Body of pancreas (tissue), 4 donors: ENCODE measurements at regions not wholly inside any gene's neighbourhood (a gene's known extent, or its start where the extent isn't known, plus 50 kb on each side); places are given as distances from the start of the nearest gene placed in this dataset.

Experiments
- ATAC-seq: fragments of 150-250 bp; one replicate; pipeline ENCODE4 v1.9.1; 2016
- DNase-seq, 4 donors: peaks; one replicate each; pipeline ENCODE4 v3.0.0-alpha.2; 2019
- H3K27ac ChIP-seq, 4 donors: fragments of 200-600 bp; sonication (generic); 1 replicate in 3 of 4; 2 replicates in 1 of 4; pipeline versions ENCODE4 v1.5.1 to v1.6.1; 2016 to 2019; ENCODE audit warnings: mild to moderate bottlenecking in 1 of 4, mixed read lengths in 1 of 4, moderate library complexity in 1 of 4
- H3K27me3 ChIP-seq, 2 donors: fragments of 200-600 bp; sonication (generic); one replicate each; pipeline ENCODE4 v1.6.0; 2016; ENCODE audit warnings: mild to moderate bottlenecking in 1 of 2
- H3K36me3 ChIP-seq, 2 donors: fragments of 200-600 bp; sonication (generic); replicated peaks in 1 of 2; 2 replicates each; pipeline ENCODE4 v1.5.1; 2016; ENCODE audit warnings: low read depth in 2 of 2; ENCODE audit not compliant: insufficient read depth in 1 of 2
- H3K4me1 ChIP-seq: fragments of 200-600 bp; sonication (generic); one replicate; pipeline ENCODE4 v1.6.0; 2016
- H3K4me3 ChIP-seq, 2 donors: fragments of 200-600 bp; sonication (generic); 1 replicate in 1 of 2; 2 replicates in 1 of 2; pipeline ENCODE4 v1.5.1; 2016 to 2019
- H3K9me3 ChIP-seq, 3 donors: fragments of 200-600 bp; sonication (generic); 1 replicate in 2 of 3; 2 replicates in 1 of 3; pipeline ENCODE4 v1.5.1; 2016
- POLR2A ChIP-seq, 3 donors: fragments of 450-650 bp; IDR thresholded peaks; one replicate each; pipeline ENCODE4 v1.6.1; 2016; ENCODE audit warnings: antibody characterized with exemption in 3 of 3, mild to moderate bottlenecking in 2 of 3
- WGBS, 2 donors: methylation state at CpG; one replicate each; pipeline ENCODE4 v1.1.5; 2017; 5-methylcytosine and 5-hydroxymethylcytosine counted together
- intact Hi-C: fragments of 100-400 bp; cut with DNase I; formaldehyde crosslinking; loops from one replicate; pipeline ENCODE4 v1.15.1; 2023
- TF ChIP-seq, protein P1 (sequence below), 7 experiments: fragments of 450-650 bp in 4 of 7; fragments of 200-600 bp in 3 of 7; sonication (generic) in 3 of 7; IDR thresholded peaks; one replicate each; pipeline ENCODE4 v1.5.1; 2016 to 2019; ENCODE audit warnings: antibody characterized with exemption in 7 of 7

GRCh38 chr15:36481156-36481555, 98.3 kb upstream of the CDIN1 start:
- H3K27me3 ChIP-seq, result no peaks in the 10 kb centered on the region
- no peaks in the 10 kb centered on the region for H3K4me1 ChIP-seq
- 82 to 87% methylated on average over 1 of the region's 1 CpG for WGBS, 2 donors
- no peak for DNase-seq
- TF ChIP-seq, protein P1, sequence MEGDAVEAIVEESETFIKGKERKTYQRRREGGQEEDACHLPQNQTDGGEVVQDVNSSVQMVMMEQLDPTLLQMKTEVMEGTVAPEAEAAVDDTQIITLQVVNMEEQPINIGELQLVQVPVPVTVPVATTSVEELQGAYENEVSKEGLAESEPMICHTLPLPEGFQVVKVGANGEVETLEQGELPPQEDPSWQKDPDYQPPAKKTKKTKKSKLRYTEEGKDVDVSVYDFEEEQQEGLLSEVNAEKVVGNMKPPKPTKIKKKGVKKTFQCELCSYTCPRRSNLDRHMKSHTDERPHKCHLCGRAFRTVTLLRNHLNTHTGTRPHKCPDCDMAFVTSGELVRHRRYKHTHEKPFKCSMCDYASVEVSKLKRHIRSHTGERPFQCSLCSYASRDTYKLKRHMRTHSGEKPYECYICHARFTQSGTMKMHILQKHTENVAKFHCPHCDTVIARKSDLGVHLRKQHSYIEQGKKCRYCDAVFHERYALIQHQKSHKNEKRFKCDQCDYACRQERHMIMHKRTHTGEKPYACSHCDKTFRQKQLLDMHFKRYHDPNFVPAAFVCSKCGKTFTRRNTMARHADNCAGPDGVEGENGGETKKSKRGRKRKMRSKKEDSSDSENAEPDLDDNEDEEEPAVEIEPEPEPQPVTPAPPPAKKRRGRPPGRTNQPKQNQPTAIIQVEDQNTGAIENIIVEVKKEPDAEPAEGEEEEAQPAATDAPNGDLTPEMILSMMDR (IDR thresholded peaks at IDR 0.05), result no peak
- TF ChIP-seq POLR2A (IDR thresholded peaks at IDR 0.05), result no peak
- H3K9me3 ChIP-seq, result no peaks in the 10 kb centered on the region
- no peaks in the 10 kb centered on the region for H3K36me3 ChIP-seq
- H3K27ac ChIP-seq, result no peak overlapping the region
- intact Hi-C loops, result loop anchor here (10.0 kb wide), 1 partner anchor 654 kb away; no protein-coding TSS in a partner anchor
- ATAC-seq, result no peak
- no peak overlapping the region for H3K4me3 ChIP-seq

DNA sequence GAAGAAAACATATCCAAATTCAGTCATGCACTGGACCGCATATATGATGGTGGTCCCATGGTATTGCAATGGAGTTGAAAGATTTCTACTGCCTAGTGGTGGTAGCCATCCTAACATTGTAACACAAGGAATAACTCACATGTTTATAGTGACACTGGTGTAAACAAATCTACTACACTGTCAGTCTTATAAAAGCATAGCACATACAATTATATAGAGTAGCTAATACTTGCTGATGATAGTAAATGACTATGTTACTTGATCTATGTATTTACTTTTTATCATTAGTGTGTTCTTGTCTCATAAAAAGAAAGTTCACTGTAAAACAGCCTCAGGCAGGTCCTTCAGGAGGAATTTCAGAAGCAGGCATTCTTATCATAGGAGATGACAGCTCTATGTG, 96.0 kb upstream of the CDIN1 start:
- 98 to 100% methylated on average over 1 of the region's 1 CpG for WGBS, 2 donors
- intact Hi-C loops, result loop anchor here (10.0 kb wide), 1 partner anchor 651 kb away; no protein-coding TSS in a partner anchor

DNA sequence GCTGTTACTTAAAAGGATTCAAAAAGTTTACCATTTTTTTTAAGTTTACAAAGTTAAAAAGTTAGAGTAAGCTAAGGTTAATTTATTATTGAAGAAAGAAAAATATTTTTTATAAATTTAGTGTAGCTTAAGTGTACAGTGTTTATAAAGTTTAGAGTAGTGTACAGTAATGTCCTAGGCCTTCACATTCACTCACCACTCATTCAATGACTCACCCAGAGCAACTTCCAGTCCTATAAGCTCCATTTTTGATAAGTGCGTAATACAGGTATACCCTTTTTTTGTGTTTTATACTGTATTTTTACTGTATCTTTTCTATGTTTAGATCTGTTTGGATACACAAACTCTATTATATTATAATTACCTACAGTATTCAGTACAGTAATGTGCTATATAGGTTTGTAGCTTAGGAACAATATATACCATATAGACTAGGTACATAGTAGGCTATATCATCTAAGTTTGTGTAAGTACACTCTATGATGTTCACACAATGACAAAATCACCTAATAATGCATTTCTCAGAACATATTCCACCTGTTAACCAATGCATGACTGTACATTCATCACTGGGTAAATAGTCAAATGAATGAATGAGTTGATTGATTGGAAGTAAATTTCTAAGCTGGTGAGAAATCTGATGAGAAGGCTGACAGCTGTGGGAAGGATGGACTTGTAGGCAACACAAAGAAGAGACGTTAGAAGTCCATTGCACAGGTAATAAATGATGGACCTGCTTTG, 95.2 kb upstream of the CDIN1 start:
- DNase-seq (no peak), ATAC-seq (no peak)
- Histone ChIP-seq H3K27me3 (no peaks in the 10 kb centered on the region), H3K36me3 (no peaks in the 10 kb centered on the region), H3K4me3 (no peak overlapping the region), H3K4me1 (no peaks in the 10 kb centered on the region), H3K9me3 (no peaks in the 10 kb centered on the region), H3K27ac (no peak overlapping the region)
- 62 to 69% methylated on average over 2 of the region's 2 CpGs for WGBS, 2 donors
- no peak for TF ChIP-seq POLR2A (IDR thresholded peaks at IDR 0.05)
- TF ChIP-seq, protein P1 (IDR thresholded peaks at IDR 0.05), result no peak
- intact Hi-C loops, result loop anchor here (10.0 kb wide), 1 partner anchor 651 kb away; no protein-coding TSS in a partner anchor

More for the DNA sequence above, 96.0 kb upstream of the CDIN1 start:
- TF ChIP-seq POLR2A (IDR thresholded peaks at IDR 0.05), result no peak
- TF ChIP-seq, protein P1 (IDR thresholded peaks at IDR 0.05), result no peak
- H3K9me3 ChIP-seq, result no peaks in the 10 kb centered on the region
- no peaks in the 10 kb centered on the region for H3K27me3 ChIP-seq
- no peak overlapping the region for H3K4me3 ChIP-seq
- no peak overlapping the region for H3K27ac ChIP-seq
- no peaks in the 10 kb centered on the region for H3K36me3 ChIP-seq
- H3K4me1 ChIP-seq, result no peaks in the 10 kb centered on the region
- DNase-seq, result no peak
- no peak for ATAC-seq

DNA sequence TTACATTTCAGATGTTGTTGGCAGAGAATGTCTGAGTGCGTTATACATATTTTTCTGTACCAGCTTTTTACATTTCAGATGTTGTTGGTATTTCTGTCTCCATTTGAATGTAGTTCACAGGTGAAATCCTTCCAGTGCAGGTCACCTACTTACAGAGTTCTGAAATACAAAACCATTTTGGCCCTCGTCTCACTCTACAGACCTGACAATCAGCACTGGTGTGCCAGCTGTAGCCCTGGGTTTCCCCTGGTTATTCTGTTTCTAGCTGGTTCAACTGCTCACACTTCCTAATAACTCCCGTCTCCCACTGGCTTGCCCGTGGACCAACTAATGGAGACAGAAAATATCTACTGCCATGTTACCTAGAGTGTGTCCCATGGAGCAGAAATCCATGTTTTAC, 87.5 kb upstream of the CDIN1 start:
- DNase-seq (peak in 3 of 4 donors; percentile 18 to 46 (median 40)), ATAC-seq (no peak)
- Histone ChIP-seq H3K27ac (no peak overlapping the region), H3K4me1 (peaks cover 8% of the 10 kb centered on the region), H3K9me3 (no peaks in the 10 kb centered on the region), H3K4me3 (no peak overlapping the region), H3K27me3 (no peaks in the 10 kb centered on the region), H3K36me3 (no peaks in the 10 kb centered on the region)
- intact Hi-C loops, result no loop called here
- TF ChIP-seq, protein P1 (IDR thresholded peaks at IDR 0.05), result no peak
- TF ChIP-seq POLR2A (IDR thresholded peaks at IDR 0.05), result no peak
- 61 to 66% methylated on average over 4 of the region's 4 CpGs for WGBS, 2 donors
